Breast epithelium (tissue), 4 donors: ENCODE measurements at regions not wholly inside any gene's neighbourhood (a gene's known extent, or its start where the extent isn't known, plus 50 kb on each side); places are given as distances from the start of the nearest gene placed in this dataset.

Experiments
- DNase-seq, 2 donors: peaks; one replicate each; pipeline ENCODE4 v3.0.0-alpha.2; 2019; ENCODE audit warnings: low spot score in 2 of 2
- H3K27ac ChIP-seq, 2 donors: fragments of 200-600 bp; sonication (generic) in 1 of 2; one replicate each; pipeline ENCODE4 v1.5.1; 2016 to 2019; ENCODE audit warnings: mild to moderate bottlenecking in 1 of 2
- H3K27me3 ChIP-seq, 2 donors: fragments of 200-600 bp; sonication (generic) in 1 of 2; one replicate each; pipeline versions ENCODE4 v1.5.1 to v1.6.0; 2017 to 2019; ENCODE audit warnings: control low read depth in 1 of 2, mild to moderate bottlenecking in 1 of 2
- H3K36me3 ChIP-seq: fragments of 200-600 bp; one replicate; pipeline ENCODE4 v1.5.1; 2019
- H3K4me1 ChIP-seq, 2 donors: fragments of 200-600 bp; sonication (generic); one replicate each; pipeline ENCODE4 v1.5.1; 2016 to 2019; ENCODE audit warnings: control low read depth in 1 of 2
- H3K4me3 ChIP-seq, 3 donors: fragments of 200-600 bp; sonication (generic); 1 replicate in 2 of 3; 2 replicates in 1 of 3; pipeline ENCODE4 v1.5.1; 2016 to 2019; ENCODE audit warnings: mild to moderate bottlenecking in 3 of 3, moderate library complexity in 2 of 3
- H3K9me3 ChIP-seq, 2 donors: fragments of 200-600 bp; sonication (generic) in 1 of 2; one replicate each; pipeline ENCODE4 v1.5.1; 2016 to 2019; ENCODE audit warnings: control low read depth in 1 of 2
- CTCF ChIP-seq, 3 donors: fragments of 450-650 bp; IDR thresholded peaks; one replicate each; pipeline ENCODE4 v1.5.1; 2016 to 2017; ENCODE audit warnings: antibody characterized with exemption in 3 of 3, mild to moderate bottlenecking in 3 of 3, moderate library complexity in 3 of 3
- POLR2A ChIP-seq: fragments of 450-650 bp; IDR thresholded peaks from one replicate; pipeline ENCODE4 v1.6.1; 2016; ENCODE audit warnings: antibody characterized with exemption, mild to moderate bottlenecking, moderate library complexity
- POLR2AphosphoS5 ChIP-seq, 3 donors: sonication (generic); formaldehyde crosslinking; IDR thresholded peaks; one replicate each; pipeline ENCODE4 v1.6.1; 2017; ENCODE audit warnings: antibody characterized with exemption in 3 of 3
- intact Hi-C: fragments of 100-400 bp; cut with DNase I; formaldehyde crosslinking; loops from one replicate; pipeline ENCODE4 v1.15.1; 2023; ENCODE audit warnings: low total_unique reads

DNA sequence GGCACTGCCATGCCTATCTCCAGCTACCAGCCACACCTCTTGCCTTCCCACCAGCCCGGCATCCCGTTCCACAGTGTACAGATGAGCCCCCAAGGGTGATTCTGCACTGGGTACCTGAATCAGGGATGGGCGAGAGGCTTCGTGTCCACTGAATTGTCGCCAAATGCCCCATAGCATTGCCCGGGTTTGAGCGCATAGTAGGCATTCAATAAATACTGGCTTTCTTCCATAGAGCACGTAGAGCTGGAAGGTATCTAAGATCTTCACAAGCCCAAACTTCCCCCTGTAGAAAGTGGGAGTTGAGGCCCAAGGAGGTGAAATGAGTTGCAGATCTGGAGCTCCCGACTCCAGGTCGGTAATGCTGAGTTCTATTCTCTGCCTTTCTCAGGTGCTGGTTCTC is 358.7 kb downstream of the LPIN1 start:
- no peaks in the 10 kb centered on the region for H3K4me1 ChIP-seq
- H3K9me3 ChIP-seq, result no peaks in the 10 kb centered on the region
- no peaks in the 10 kb centered on the region for H3K27me3 ChIP-seq
- no peak for DNase-seq
- intact Hi-C loops, result no loop called here
- TF ChIP-seq CTCF (IDR thresholded peaks at IDR 0.05) (no peak), POLR2AphosphoS5 (IDR thresholded peaks at IDR 0.05) (no peak), POLR2A (no peak)
- H3K36me3 ChIP-seq, result no peaks in the 10 kb centered on the region
- H3K27ac ChIP-seq, result no peak overlapping the region
- H3K4me3 ChIP-seq, result no peak overlapping the region

- H3K27me3 ChIP-seq, result no peaks in the 10 kb centered on the region
- DNase-seq, result no peak
- intact Hi-C loops, result no loop called here
- H3K36me3 ChIP-seq, result no peaks in the 10 kb centered on the region
- no peaks in the 10 kb centered on the region for H3K4me1 ChIP-seq
- H3K4me3 ChIP-seq, result no peak overlapping the region
- TF ChIP-seq POLR2A, result no peak
- TF ChIP-seq POLR2AphosphoS5 (IDR thresholded peaks at IDR 0.05), result no peak
- TF ChIP-seq CTCF (IDR thresholded peaks at IDR 0.05), result no peak
- H3K27ac ChIP-seq, result no peak overlapping the region
- H3K9me3 ChIP-seq, result no peaks in the 10 kb centered on the region
Observed at GRCh38 chr2:12106440-12107080, 360.1 kb downstream of the LPIN1 start.

- no peak for DNase-seq
- intact Hi-C loops, result no loop called here
- Histone ChIP-seq H3K4me1 (no peaks in the 10 kb centered on the region), H3K36me3 (no peaks in the 10 kb centered on the region), H3K27me3 (no peaks in the 10 kb centered on the region), H3K4me3 (no peak overlapping the region), H3K27ac (no peak overlapping the region), H3K9me3 (no peaks in the 10 kb centered on the region)
- TF ChIP-seq POLR2AphosphoS5 (IDR thresholded peaks at IDR 0.05) (no peak), POLR2A (no peak), CTCF (IDR thresholded peaks at IDR 0.05) (no peak)
Observed at GRCh38 chr2:12107321-12107720, 360.9 kb downstream of the LPIN1 start.

DNA sequence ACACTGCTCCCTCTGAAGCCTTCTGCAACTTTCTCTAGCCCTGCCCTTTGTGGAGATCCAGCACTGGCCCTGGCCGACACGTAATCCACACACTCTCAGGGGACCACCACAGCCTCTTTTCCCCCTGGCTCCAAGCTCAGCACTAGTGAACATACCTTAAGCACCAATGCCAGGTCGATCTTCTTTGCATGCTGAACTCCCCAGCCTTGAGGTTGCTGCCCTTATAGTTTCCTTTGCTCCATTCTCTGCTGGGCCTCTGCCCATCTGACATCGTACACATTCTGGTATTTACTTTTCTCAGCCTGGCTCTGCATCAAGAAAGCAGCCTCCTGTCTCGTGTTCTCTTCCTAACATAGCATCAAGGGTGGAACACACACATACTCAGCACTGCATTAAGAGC is 361.5 kb downstream of the LPIN1 start:
- Histone ChIP-seq H3K9me3 (no peaks in the 10 kb centered on the region), H3K4me3 (no peak overlapping the region), H3K27me3 (no peaks in the 10 kb centered on the region), H3K4me1 (no peaks in the 10 kb centered on the region), H3K27ac (no peak overlapping the region), H3K36me3 (no peaks in the 10 kb centered on the region)
- TF ChIP-seq POLR2A (no peak), CTCF (IDR thresholded peaks at IDR 0.05) (no peak), POLR2AphosphoS5 (IDR thresholded peaks at IDR 0.05) (no peak)
- DNase-seq, result no peak
- intact Hi-C loops, result no loop called here

DNA sequence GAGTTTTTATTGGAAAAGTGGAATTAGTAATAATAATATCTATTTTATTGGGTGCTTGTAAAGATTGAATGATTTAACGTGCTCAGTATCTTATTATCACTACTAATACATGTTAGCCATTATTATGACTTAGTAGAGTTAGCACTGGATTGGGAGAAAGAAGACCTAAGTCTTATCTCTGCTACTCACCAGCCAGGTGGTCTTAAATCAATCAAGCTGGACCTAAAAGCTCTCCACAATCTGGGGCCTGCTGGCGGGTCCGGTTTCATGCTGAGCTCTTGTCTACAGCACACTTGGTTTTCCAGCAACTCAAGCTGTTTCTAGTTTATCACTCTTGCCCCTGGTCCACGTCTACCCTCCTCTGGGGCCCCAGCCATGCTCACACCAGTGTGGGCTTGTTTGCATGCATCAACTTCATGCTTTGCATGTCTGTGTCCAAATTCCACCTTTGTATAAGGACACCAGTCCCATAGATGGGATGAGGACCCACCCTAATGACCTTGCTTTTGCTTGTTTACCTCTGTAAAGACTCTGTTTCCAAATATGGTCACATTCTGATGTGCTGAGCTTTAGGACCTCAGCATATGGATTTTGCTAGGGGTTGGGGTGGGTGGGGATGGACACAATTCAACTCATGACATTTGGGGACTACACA is 363.1 kb downstream of the LPIN1 start:
- H3K27me3 ChIP-seq, result no peaks in the 10 kb centered on the region
- H3K4me3 ChIP-seq, result no peak overlapping the region
- H3K36me3 ChIP-seq, result no peaks in the 10 kb centered on the region
- no peaks in the 10 kb centered on the region for H3K9me3 ChIP-seq
- H3K4me1 ChIP-seq, result no peaks in the 10 kb centered on the region
- intact Hi-C loops, result no loop called here
- H3K27ac ChIP-seq, result no peak overlapping the region
- no peak for DNase-seq
- no peak for TF ChIP-seq POLR2A
- no peak for TF ChIP-seq POLR2AphosphoS5 (IDR thresholded peaks at IDR 0.05)
- TF ChIP-seq CTCF (IDR thresholded peaks at IDR 0.05), result no peak
